H9 (cell line): ENCODE measurements at regions not wholly inside any gene's neighbourhood (a gene's known extent, or its start where the extent isn't known, plus 50 kb on each side); places are given as distances from the start of the nearest gene placed in this dataset.

ENCODE experiments used
- DNase-seq: peaks from one replicate; pipeline ENCODE4 v3.0.0-alpha.2; 2017
- H2AFZ ChIP-seq: one replicate; pipeline ENCODE4 v1.6.1; 2013; ENCODE audit warnings: mild to moderate bottlenecking, low read length, control low read depth, moderate library complexity
- H2AK5ac ChIP-seq: 2 replicates; pipeline ENCODE4 v1.6.1; 2013; ENCODE audit warnings: low read length, control low read depth, mixed read lengths; ENCODE audit not compliant: insufficient read length
- H2BK120ac ChIP-seq: one replicate; pipeline ENCODE4 v1.6.1; 2013; ENCODE audit warnings: low read depth, mild to moderate bottlenecking, low read length, control low read depth, inconsistent platforms; ENCODE audit not compliant: poor library complexity, severe bottlenecking
- H2BK12ac ChIP-seq: 2 replicates; pipeline ENCODE4 v1.6.1; 2013; ENCODE audit warnings: low read length, control low read depth, mixed read lengths, low read depth; ENCODE audit not compliant: insufficient read length
- H2BK15ac ChIP-seq: 2 replicates; pipeline ENCODE4 v1.6.1; 2013; ENCODE audit warnings: low read depth, low read length, control low read depth
- H2BK20ac ChIP-seq: one replicate; pipeline ENCODE4 v1.6.1; 2013; ENCODE audit warnings: low read depth, mild to moderate bottlenecking, low read length, control low read depth, inconsistent platforms; ENCODE audit not compliant: poor library complexity, severe bottlenecking
- H2BK5ac ChIP-seq: 2 replicates; pipeline ENCODE4 v1.6.1; 2013; ENCODE audit warnings: low read length, control low read depth, mixed read lengths; ENCODE audit not compliant: insufficient read length
- H3K14ac ChIP-seq: 2 replicates; pipeline ENCODE4 v1.6.1; 2013; ENCODE audit warnings: low read length, control low read depth; ENCODE audit not compliant: insufficient read depth
- H3K18ac ChIP-seq: 2 replicates; pipeline ENCODE4 v1.6.1; 2013; ENCODE audit warnings: low read depth, mild to moderate bottlenecking, mixed read lengths, low read length, control low read depth; ENCODE audit not compliant: insufficient read length
- H3K23ac ChIP-seq: 2 replicates; pipeline ENCODE4 v1.6.1; 2013; ENCODE audit warnings: low read length, control low read depth, mixed read lengths, low read depth; ENCODE audit not compliant: insufficient read length
- H3K23me2 ChIP-seq: 2 replicates; pipeline ENCODE4 v1.6.1; 2013; ENCODE audit warnings: low read depth, mild to moderate bottlenecking, mixed read lengths, low read length, control low read depth; ENCODE audit not compliant: insufficient read length, poor library complexity, severe bottlenecking
- H3K27ac ChIP-seq: 2 replicates; pipeline ENCODE4 v1.5.1; 2013; ENCODE audit warnings: low read length, control low read depth, mixed read lengths, low read depth; ENCODE audit not compliant: insufficient read length
- H3K27me3 ChIP-seq: 2 replicates; pipeline ENCODE4 v1.6.1; 2013; ENCODE audit warnings: low read length, control low read depth, inconsistent platforms; ENCODE audit not compliant: insufficient read depth
- H3K4ac ChIP-seq: 2 replicates; pipeline ENCODE4 v1.6.1; 2013; ENCODE audit warnings: low read depth, mild to moderate bottlenecking, control low read depth, inconsistent platforms, low read length, moderate library complexity
- H3K4me1 ChIP-seq: 2 replicates; pipeline ENCODE4 v1.6.1; 2013; ENCODE audit warnings: low read length, control low read depth, inconsistent platforms; ENCODE audit not compliant: insufficient read depth
- H3K4me2 ChIP-seq: 2 replicates; pipeline ENCODE4 v1.6.1; 2013; ENCODE audit warnings: low read length, control low read depth, mixed read lengths; ENCODE audit not compliant: insufficient read length, insufficient read depth
- H3K56ac ChIP-seq: 2 replicates; pipeline ENCODE4 v1.6.1; 2013; ENCODE audit warnings: low read depth, mild to moderate bottlenecking, mixed read lengths, low read length, control low read depth; ENCODE audit not compliant: insufficient read length
- H3K79me1 ChIP-seq: 2 replicates; pipeline ENCODE4 v1.6.1; 2013; ENCODE audit warnings: low read depth, mild to moderate bottlenecking, moderate library complexity, low read length, control low read depth, inconsistent platforms; ENCODE audit not compliant: insufficient read depth, poor library complexity, severe bottlenecking
- H3K79me2 ChIP-seq: 2 replicates; pipeline ENCODE4 v1.6.1; 2013; ENCODE audit warnings: low read length, control low read depth, inconsistent platforms; ENCODE audit not compliant: insufficient read depth
- H3K9ac ChIP-seq: 2 replicates; pipeline ENCODE4 v1.6.1; 2013; ENCODE audit warnings: low read length, control low read depth, mixed read lengths; ENCODE audit not compliant: insufficient read length; ENCODE audit errors: extremely low read depth
- H3K9me3 ChIP-seq: one replicate; pipeline ENCODE4 v1.6.1; 2013; ENCODE audit warnings: low read depth, low read length, inconsistent platforms; ENCODE audit not compliant: control insufficient read depth
- H3T11ph ChIP-seq: one replicate; pipeline ENCODE4 v1.6.1; 2013; ENCODE audit warnings: mild to moderate bottlenecking, low read length, control low read depth, inconsistent platforms
- H4K20me1 ChIP-seq: one replicate; pipeline ENCODE4 v1.6.1; 2013; ENCODE audit not compliant: control insufficient read depth, insufficient read length, insufficient read depth
- H4K5ac ChIP-seq: 2 replicates; pipeline ENCODE4 v1.6.1; 2013; ENCODE audit warnings: low read depth, mild to moderate bottlenecking, mixed read lengths, low read length, control low read depth; ENCODE audit not compliant: insufficient read length
- H4K8ac ChIP-seq: replicated peaks from 2 replicates; pipeline ENCODE4 v1.6.1; 2013; ENCODE audit warnings: low read length, control low read depth, mixed read lengths, low read depth; ENCODE audit not compliant: insufficient read length
- H4K91ac ChIP-seq: 2 replicates; pipeline ENCODE4 v1.6.1; 2013; ENCODE audit warnings: low read depth, mild to moderate bottlenecking, moderate library complexity, mixed read lengths, low read length, control low read depth; ENCODE audit not compliant: insufficient read length
- H3K27ac Mint-ChIP-seq, 3 experiments: 2 replicates in 2 of 3; 3 replicates in 1 of 3; pipeline ENCODE4 v1.8.0; 2020 to 2021; ENCODE audit warnings: mixed read lengths in 3 of 3, mild to moderate bottlenecking in 1 of 3, moderate library complexity in 1 of 3
- H3K27me3 Mint-ChIP-seq: 2 replicates; pipeline ENCODE4 v1.8.0; 2021; ENCODE audit warnings: low read depth, mild to moderate bottlenecking, moderate library complexity, mixed read lengths
- H3K36me3 Mint-ChIP-seq, 3 experiments: 2 replicates in 2 of 3; 3 replicates in 1 of 3; pipeline ENCODE4 v1.8.0; 2020 to 2021; ENCODE audit warnings: low read depth in 3 of 3, mixed read lengths in 3 of 3; ENCODE audit not compliant: insufficient read depth in 1 of 3
- H3K4me1 Mint-ChIP-seq, 2 experiments: 2 replicates each; pipeline ENCODE4 v1.8.0; 2020; ENCODE audit warnings: mixed read lengths in 2 of 2
- H3K4me3 Mint-ChIP-seq, 2 experiments: 2 replicates in 1 of 2; 3 replicates in 1 of 2; pipeline ENCODE4 v1.8.0; 2020 to 2021; ENCODE audit warnings: mild to moderate bottlenecking in 2 of 2, mixed read lengths in 2 of 2, moderate library complexity in 1 of 2
- H3K9me3 Mint-ChIP-seq, 2 experiments: 2 replicates in 1 of 2; 3 replicates in 1 of 2; pipeline ENCODE4 v1.8.0; 2020; ENCODE audit warnings: mild to moderate bottlenecking in 2 of 2, mixed read lengths in 2 of 2, moderate library complexity in 1 of 2
- CTCF ChIP-seq: fragments of 200-600 bp; sonication (generic); conservative IDR thresholded peaks from 3 replicates; pipeline ENCODE4 v1.8.0; 2021; ENCODE audit warnings: antibody characterized with exemption, mild to moderate bottlenecking
- WGBS: extraction: QIAGEN DNeasy Blood & Tissue Kit; methylation state at CpG from one replicate; pipeline ENCODE4 v1.1.7; 2013; ENCODE audit warnings: missing lambda C conversion rate, low lambda C conversion rate, mixed read lengths; ENCODE audit not compliant: insufficient read length; ENCODE audit errors: extremely low coverage; 5-methylcytosine and 5-hydroxymethylcytosine counted together

- Histone ChIP-seq H2BK12ac (no peak overlapping the region), H2BK15ac (no peak overlapping the region), H2BK20ac (no peak overlapping the region), H3K27me3 (no peaks in the 10 kb centered on the region), H3K79me1 (no peaks in the 10 kb centered on the region), H3K27ac (no peak overlapping the region), H4K20me1 (no peaks in the 10 kb centered on the region), H3K23me2 (no peaks in the 10 kb centered on the region), H3K79me2 (no peaks in the 10 kb centered on the region), H3T11ph (no peak overlapping the region), H4K8ac (no peak overlapping the region), H3K9me3 (no peaks in the 10 kb centered on the region), H3K23ac (no peak overlapping the region), H3K56ac (no peak overlapping the region), H3K4me1 (no peaks in the 10 kb centered on the region), H2BK5ac (no peak overlapping the region), H3K14ac (no peak overlapping the region), H3K9ac (no peak overlapping the region), H3K18ac (no peak overlapping the region), H3K4me2 (no peak overlapping the region), H4K5ac (no peak overlapping the region), H3K4ac (no peak overlapping the region), H4K91ac (no peak overlapping the region), H2AK5ac (no peak overlapping the region), H2AFZ (no peak overlapping the region), H2BK120ac (no peak overlapping the region)
- no peaks in the 10 kb centered on the region for H3K36me3 Mint-ChIP-seq
- H3K9me3 Mint-ChIP-seq = no peaks in the 10 kb centered on the region
- H3K4me3 Mint-ChIP-seq = no peak overlapping the region
- no peaks in the 10 kb centered on the region for H3K4me1 Mint-ChIP-seq
- H3K27ac Mint-ChIP-seq = no peak overlapping the region
- DNase-seq = no peak
- H3K27me3 Mint-ChIP-seq = no peaks in the 10 kb centered on the region
- no CpG with 5 or more reads among the region's 3 CpGs for WGBS
- TF ChIP-seq CTCF = no peak
Measured at GRCh38 chr2:163039266-163039665, 200.7 kb upstream of the KCNH7 start.
